ENCODE measurements at regions not wholly inside any gene's neighbourhood (a gene's known extent, or its start where the extent isn't known, plus 50 kb on each side); places are given as distances from the start of the nearest gene placed in this dataset.

GRCh38 chr2:37476411-37476810 is 132.0 kb downstream of the QPCT start:
- H3K27ac ChIP-seq (ENCODE audit: extremely low read depth, low read depth, low read length): no peak overlapping the region
- ChIA-PET CTCF (ENCODE audit: low intra/inter-chr PET ratio) (no interaction called here), POLR2A (no interaction called here)
- H3K27me3 ChIP-seq (ENCODE audit: control insufficient read depth in 2 of 2, insufficient read depth in 2 of 2, low read length in 2 of 2): peaks cover 0 to 3% of the 10 kb centered on the region in 2 experiments; a peak in 1 of 5 replicates
- peaks cover 0 to 3% of the 10 kb centered on the region in 2 experiments; a peak in 1 of 5 replicates for H3K4me1 ChIP-seq (replicated peaks in 1 of 2; ENCODE audit: control insufficient read depth in 2 of 2, insufficient read depth in 2 of 2, low read length in 2 of 2)
- H3K4me3 ChIP-seq: no peak overlapping the region
- WGBS (ENCODE audit: insufficient coverage, low coverage, missing lambda C conversion rate): 37% methylated on average over 4 of the region's 4 CpGs
- no peaks in the 10 kb centered on the region for H3K9me3 ChIP-seq (replicated peaks; ENCODE audit: control insufficient read depth, insufficient read depth, low read depth, low read length)
- no peak overlapping the region for H3K9ac ChIP-seq (ENCODE audit: insufficient read depth in 1 of 2, low read depth in 2 of 2, low read length in 2 of 2)
- no peaks in the 10 kb centered on the region for H4K20me1 ChIP-seq (replicated peaks; ENCODE audit: control insufficient read depth, insufficient read depth, low read length)
- H3K36me3 ChIP-seq (ENCODE audit: control insufficient read depth, insufficient read depth, low read length): no peaks in the 10 kb centered on the region
- no peak overlapping the region for H2AFZ ChIP-seq (ENCODE audit: low read depth, low read length)
- DNase-seq (ENCODE audit: extremely low read depth in 1 of 4, low spot score in 3 of 4) (no peak), FAIRE-seq (no peak), ATAC-seq (no peak)
- in situ Hi-C loops (cut with MboI) (no loop called here), intact Hi-C loops (cut with micrococcal nuclease) (no loop called here)
- no peak overlapping the region for H3K4me2 ChIP-seq (ENCODE audit: insufficient read depth, low read length)
- BruUV-seq (replicated peaks): no TSS peak
- H3K9me1 ChIP-seq (ENCODE audit: control insufficient read depth, insufficient read depth, low read length): no peaks in the 10 kb centered on the region
- TF ChIP-seq PATZ1 (CRISPR knock-in tag; IDR thresholded peaks at IDR 0.05; ENCODE audit: borderline replicate concordance) (no peak), TAL1 (IDR thresholded peaks at IDR 0.05) (no peak), STAG1 (CRISPR knock-in tag; IDR thresholded peaks at IDR 0.05; ENCODE audit: borderline replicate concordance) (no peak), NFE2L1 (tag; IDR thresholded peaks at IDR 0.05; ENCODE audit: borderline replicate concordance, low read depth) (no peak), ZNF785 (CRISPR knock-in tag; IDR thresholded peaks at IDR 0.05) (no peak), ATF4 (CRISPR knock-in tag; IDR thresholded peaks at IDR 0.05) (no peak), SNAPC5 (CRISPR knock-in tag; IDR thresholded peaks at IDR 0.05) (no peak)
- TF ChIP-seq, protein P1, sequence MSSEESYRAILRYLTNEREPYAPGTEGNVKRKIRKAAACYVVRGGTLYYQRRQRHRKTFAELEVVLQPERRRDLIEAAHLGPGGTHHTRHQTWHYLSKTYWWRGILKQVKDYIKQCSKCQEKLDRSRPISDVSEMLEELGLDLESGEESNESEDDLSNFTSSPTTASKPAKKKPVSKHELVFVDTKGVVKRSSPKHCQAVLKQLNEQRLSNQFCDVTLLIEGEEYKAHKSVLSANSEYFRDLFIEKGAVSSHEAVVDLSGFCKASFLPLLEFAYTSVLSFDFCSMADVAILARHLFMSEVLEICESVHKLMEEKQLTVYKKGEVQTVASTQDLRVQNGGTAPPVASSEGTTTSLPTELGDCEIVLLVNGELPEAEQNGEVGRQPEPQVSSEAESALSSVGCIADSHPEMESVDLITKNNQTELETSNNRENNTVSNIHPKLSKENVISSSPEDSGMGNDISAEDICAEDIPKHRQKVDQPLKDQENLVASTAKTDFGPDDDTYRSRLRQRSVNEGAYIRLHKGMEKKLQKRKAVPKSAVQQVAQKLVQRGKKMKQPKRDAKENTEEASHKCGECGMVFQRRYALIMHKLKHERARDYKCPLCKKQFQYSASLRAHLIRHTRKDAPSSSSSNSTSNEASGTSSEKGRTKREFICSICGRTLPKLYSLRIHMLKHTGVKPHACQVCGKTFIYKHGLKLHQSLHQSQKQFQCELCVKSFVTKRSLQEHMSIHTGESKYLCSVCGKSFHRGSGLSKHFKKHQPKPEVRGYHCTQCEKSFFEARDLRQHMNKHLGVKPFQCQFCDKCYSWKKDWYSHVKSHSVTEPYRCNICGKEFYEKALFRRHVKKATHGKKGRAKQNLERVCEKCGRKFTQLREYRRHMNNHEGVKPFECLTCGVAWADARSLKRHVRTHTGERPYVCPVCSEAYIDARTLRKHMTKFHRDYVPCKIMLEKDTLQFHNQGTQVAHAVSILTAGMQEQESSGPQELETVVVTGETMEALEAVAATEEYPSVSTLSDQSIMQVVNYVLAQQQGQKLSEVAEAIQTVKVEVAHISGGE (CRISPR knock-in tag; IDR thresholded peaks at IDR 0.05): no peak
- TF ChIP-seq, protein P2, sequence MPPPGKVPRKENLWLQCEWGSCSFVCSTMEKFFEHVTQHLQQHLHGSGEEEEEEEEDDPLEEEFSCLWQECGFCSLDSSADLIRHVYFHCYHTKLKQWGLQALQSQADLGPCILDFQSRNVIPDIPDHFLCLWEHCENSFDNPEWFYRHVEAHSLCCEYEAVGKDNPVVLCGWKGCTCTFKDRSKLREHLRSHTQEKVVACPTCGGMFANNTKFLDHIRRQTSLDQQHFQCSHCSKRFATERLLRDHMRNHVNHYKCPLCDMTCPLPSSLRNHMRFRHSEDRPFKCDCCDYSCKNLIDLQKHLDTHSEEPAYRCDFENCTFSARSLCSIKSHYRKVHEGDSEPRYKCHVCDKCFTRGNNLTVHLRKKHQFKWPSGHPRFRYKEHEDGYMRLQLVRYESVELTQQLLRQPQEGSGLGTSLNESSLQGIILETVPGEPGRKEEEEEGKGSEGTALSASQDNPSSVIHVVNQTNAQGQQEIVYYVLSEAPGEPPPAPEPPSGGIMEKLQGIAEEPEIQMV (tag; conservative IDR thresholded peaks at IDR 0.05; ENCODE audit: low read depth): no peak
- TF ChIP-seq, protein P3, sequence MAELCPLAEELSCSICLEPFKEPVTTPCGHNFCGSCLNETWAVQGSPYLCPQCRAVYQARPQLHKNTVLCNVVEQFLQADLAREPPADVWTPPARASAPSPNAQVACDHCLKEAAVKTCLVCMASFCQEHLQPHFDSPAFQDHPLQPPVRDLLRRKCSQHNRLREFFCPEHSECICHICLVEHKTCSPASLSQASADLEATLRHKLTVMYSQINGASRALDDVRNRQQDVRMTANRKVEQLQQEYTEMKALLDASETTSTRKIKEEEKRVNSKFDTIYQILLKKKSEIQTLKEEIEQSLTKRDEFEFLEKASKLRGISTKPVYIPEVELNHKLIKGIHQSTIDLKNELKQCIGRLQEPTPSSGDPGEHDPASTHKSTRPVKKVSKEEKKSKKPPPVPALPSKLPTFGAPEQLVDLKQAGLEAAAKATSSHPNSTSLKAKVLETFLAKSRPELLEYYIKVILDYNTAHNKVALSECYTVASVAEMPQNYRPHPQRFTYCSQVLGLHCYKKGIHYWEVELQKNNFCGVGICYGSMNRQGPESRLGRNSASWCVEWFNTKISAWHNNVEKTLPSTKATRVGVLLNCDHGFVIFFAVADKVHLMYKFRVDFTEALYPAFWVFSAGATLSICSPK (IDR thresholded peaks at IDR 0.05; ENCODE audit: borderline replicate concordance): no peak
- H3K79me2 ChIP-seq (ENCODE audit: control insufficient read depth, insufficient read depth, low read length): no peaks in the 10 kb centered on the region

Measured in K562 (cell line).